GM18951 (cell line): ENCODE measurements at regions not wholly inside any gene's neighbourhood (a gene's known extent, or its start where the extent isn't known, plus 50 kb on each side); places are given as distances from the start of the nearest gene placed in this dataset.

Experiments
- POLR2A ChIP-seq: IDR thresholded peaks from 4 replicates; pipeline ENCODE4 v1.6.1; 2011; ENCODE audit warnings: mild to moderate bottlenecking; ENCODE audit not compliant: insufficient read length, insufficient read depth; ENCODE audit errors: extremely low read depth
- in situ Hi-C: fragments of 300-500 bp; cut with MboI; formaldehyde crosslinking; loops from one replicate; pipeline ENCODE4 v1.12.0; 2022; ENCODE audit warnings: low sequenced_read_pairs, mixed read lengths, inconsistent platforms; ENCODE audit not compliant: unreplicated experiment

- in situ Hi-C loops: no loop called here
- no peak for TF ChIP-seq POLR2A
Observed at GRCh38 chr1:229203991-229204632, 66.8 kb upstream of the RAB4A start.

DNA sequence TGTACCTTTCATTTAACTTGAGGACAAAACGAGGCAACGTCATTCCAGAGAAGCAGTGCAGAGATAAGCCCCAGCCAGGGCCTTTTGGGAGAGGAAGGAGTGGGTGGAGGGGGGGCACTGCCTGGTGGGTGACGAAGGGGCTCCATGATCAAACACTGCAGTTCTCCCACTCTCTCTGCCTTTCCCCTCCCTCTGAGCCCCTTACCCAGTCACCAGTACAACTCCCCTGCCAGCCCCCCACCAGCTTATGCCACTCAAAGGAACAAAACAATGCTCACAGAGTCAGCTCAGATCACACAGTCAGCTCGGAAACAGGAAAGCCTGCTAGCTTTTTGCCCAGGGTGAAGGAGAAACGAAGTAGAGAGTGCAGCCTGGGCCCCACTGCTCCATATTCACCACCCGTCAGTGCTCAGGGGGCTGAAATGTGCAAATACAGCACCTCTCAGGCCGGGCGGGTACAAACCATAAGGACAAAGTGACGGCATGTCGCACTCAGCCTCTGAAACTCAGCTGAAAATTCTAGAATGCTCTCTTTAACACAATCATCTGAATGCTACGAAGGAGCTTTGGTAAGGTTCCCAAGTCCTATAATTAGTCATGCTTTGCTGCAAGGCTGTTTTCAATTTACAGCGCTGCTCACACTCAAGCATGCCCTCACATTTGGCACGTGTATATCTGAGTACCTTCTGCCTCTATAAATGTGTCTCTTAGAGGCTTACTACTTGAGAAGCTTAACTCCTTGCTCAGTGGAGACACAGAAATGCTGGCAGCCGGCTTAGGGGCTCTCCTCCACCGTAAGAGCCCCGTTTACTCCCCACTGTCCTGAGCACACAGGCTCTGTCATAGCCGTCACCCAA is 65.8 kb upstream of the RAB4A start:
- in situ Hi-C loops: no loop called here
- TF ChIP-seq POLR2A: no peak

DNA sequence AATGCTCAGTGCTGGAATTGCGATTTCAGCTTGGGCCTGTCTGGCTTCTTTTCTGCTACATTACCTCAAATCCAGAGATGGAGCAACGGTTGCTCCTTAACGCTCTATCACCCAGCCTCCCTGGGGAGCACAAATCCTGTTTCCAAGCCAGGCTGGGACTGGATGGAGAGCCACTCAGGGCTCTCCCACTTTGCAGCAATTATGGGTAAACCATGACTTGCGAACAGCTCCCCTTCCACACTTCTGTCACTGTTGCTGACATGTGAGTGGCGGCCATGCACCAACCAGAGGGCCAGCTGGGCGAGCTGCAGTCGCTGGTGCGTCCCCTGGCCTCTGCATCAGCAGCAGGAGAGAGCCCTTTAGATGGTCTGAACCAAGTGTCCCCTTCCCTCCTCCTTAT is 65.1 kb upstream of the RAB4A start:
- in situ Hi-C loops: no loop called here
- TF ChIP-seq POLR2A: no peak

- in situ Hi-C loops: no loop called here
- TF ChIP-seq POLR2A: no peak
Observed at GRCh38 chr1:229207916-229208315, 63.0 kb upstream of the RAB4A start.

- in situ Hi-C loops: no loop called here
- TF ChIP-seq POLR2A: no peak
Observed at GRCh38 chr1:229208481-229208880, 62.4 kb upstream of the RAB4A start.

GRCh38 chr1:229209386-229209785 is 61.5 kb upstream of the RAB4A start:
- no peak for TF ChIP-seq POLR2A
- in situ Hi-C loops: no loop called here

DNA sequence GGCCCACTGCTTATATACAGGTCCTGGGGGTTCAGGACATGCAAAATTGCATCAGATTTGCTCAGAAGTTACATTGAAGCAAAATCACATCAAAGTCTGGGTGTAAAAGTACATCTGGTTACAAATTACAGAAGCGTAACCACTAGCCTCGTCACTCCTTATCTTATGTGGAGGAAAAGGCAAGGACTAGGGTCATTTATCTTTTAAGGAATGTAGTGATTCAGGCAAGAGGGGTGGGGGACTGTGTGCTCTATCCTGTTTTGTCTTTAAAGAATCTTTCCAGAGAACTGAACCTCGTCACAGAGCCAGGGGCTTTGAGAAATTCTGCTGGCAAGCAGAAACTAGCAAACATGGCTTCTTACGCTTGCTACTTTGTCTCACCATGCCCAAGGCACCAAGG is 61.1 kb upstream of the RAB4A start:
- in situ Hi-C loops: no loop called here
- no peak for TF ChIP-seq POLR2A

- in situ Hi-C loops: no loop called here
- TF ChIP-seq POLR2A: no peak
Observed at GRCh38 chr1:229210844-229211243, 60.1 kb upstream of the RAB4A start.

DNA sequence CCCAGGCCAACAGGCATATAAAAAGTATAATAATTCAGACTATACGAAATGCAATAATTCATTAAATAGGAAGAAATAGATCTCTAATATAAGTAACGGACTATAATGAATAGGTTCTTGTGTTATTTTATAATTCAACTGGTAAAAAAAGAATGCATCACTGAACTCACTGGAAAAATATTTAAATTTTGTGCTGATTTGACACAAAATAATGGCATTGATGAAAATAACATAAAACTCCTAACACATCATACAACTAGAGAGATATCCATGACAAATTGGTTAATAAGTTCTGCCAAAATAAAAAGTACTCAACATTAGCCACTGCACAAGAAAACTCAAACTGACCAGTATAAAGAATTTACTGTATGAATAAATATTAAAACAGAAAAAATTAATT is 57.1 kb upstream of the RAB4A start:
- no peak for TF ChIP-seq POLR2A
- in situ Hi-C loops: no loop called here

DNA sequence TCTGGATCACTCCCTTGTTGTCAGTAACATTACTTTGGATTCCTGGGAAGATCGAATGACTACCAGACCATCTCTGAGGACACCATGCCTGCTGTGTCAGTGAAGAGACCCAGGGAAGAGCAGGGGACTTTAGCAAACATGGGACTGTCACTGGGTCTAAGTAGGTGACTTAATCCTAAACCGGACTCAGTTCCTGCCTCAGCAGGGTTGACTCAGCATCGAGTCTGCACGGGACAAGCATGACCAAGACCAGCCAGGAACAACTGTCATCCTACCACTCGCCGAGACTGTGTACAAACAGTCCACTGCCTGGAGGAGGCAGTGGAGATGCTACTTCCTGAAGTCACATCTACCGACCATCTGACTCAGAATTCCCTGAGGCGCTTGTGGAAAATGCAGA is 53.2 kb upstream of the RAB4A start:
- TF ChIP-seq POLR2A: no peak
- in situ Hi-C loops: no loop called here

- no peak for TF ChIP-seq POLR2A
- in situ Hi-C loops: no loop called here
Observed at GRCh38 chr1:229218612-229219025, 52.3 kb upstream of the RAB4A start.

DNA sequence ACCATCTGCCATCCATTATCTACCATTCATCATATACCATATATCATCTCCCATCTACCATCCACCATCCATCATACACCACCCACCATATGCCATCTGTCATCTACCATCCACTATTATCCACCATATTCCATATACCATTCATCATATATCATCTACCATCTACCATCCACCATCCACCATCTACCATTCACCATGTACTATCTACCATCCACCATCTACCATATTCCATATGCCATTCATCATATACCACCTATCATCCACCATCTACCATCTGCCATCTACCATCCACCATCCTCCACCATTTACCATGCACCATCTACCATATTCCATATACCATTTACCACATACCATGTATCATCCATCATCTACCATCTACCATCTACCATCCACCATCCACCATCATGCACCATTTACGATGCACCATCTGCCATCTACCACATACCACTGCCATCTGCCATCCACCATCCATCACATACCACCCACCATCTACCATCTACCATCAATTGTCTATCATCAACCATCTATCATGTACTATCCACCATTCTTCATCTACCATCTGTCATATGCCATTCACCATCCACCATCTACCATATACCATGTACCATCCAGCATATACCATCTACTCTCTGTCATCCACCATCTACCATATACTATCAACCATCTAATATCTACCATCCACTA is 50.6 kb upstream of the RAB4A start:
- TF ChIP-seq POLR2A: no peak
- in situ Hi-C loops: no loop called here

GRCh38 chr1:229221106-229222019 is 49.5 kb upstream of the RAB4A start:
- TF ChIP-seq POLR2A: no peak
- in situ Hi-C loops: no loop called here
